ENCODE measurements at regions not wholly inside any gene's neighbourhood (a gene's known extent, or its start where the extent isn't known, plus 50 kb on each side); places are given as distances from the start of the nearest gene placed in this dataset.

- no peak for ATAC-seq
- DNase-seq, result no peak
- intact Hi-C loops (cut with DNase I), result no loop called here
Measured at GRCh38 chr13:107992542-107992941, 222.8 kb downstream of the LIG4 start.

GRCh38 chr13:107977071-107977574 lies 238.2 kb downstream of the LIG4 start:
- Histone ChIP-seq H3K4me1 (no peaks in the 10 kb centered on the region), H3K4me3 (no peak overlapping the region), H3K9me3 (no peaks in the 10 kb centered on the region), H3K27ac (no peak overlapping the region), H3K36me3 (no peaks in the 10 kb centered on the region), H3K27me3 (ENCODE audit: low read depth) (no peaks in the 10 kb centered on the region)
- ATAC-seq, result no peak
- TF ChIP-seq CTCF (IDR thresholded peaks at IDR 0.05), result no peak
- DNase-seq, result no peak
- intact Hi-C loops (cut with DNase I), result no loop called here

More at GRCh38 chr13:107992542-107992941, 222.8 kb downstream of the LIG4 start:
- Histone ChIP-seq H3K9me3 (no peaks in the 10 kb centered on the region), H3K27me3 (ENCODE audit: low read depth) (no peaks in the 10 kb centered on the region), H3K4me1 (no peaks in the 10 kb centered on the region), H3K4me3 (no peak overlapping the region), H3K27ac (no peak overlapping the region), H3K36me3 (no peaks in the 10 kb centered on the region)
- TF ChIP-seq CTCF (IDR thresholded peaks at IDR 0.05), result no peak

- Histone ChIP-seq H3K27ac (no peak overlapping the region), H3K4me1 (no peaks in the 10 kb centered on the region), H3K4me3 (no peak overlapping the region), H3K9me3 (no peaks in the 10 kb centered on the region), H3K27me3 (ENCODE audit: low read depth) (no peaks in the 10 kb centered on the region), H3K36me3 (no peaks in the 10 kb centered on the region)
- no peak for ATAC-seq
- TF ChIP-seq CTCF (IDR thresholded peaks at IDR 0.05), result no peak
- intact Hi-C loops (cut with DNase I), result no loop called here
- DNase-seq, result no peak
Measured at GRCh38 chr13:107976628-107977027, 238.7 kb downstream of the LIG4 start.

GRCh38 chr13:107974409-107974808 lies 240.9 kb downstream of the LIG4 start:
- ATAC-seq (no peak), DNase-seq (no peak)
- no peaks in the 10 kb centered on the region for H3K36me3 ChIP-seq
- no peak for TF ChIP-seq CTCF (IDR thresholded peaks at IDR 0.05)
- H3K4me3 ChIP-seq, result no peak overlapping the region
- intact Hi-C loops (cut with DNase I), result no loop called here
- H3K4me1 ChIP-seq, result no peaks in the 10 kb centered on the region
- H3K27ac ChIP-seq, result no peak overlapping the region
- H3K9me3 ChIP-seq, result no peaks in the 10 kb centered on the region
- no peaks in the 10 kb centered on the region for H3K27me3 ChIP-seq (ENCODE audit: low read depth)

- TF ChIP-seq CTCF (IDR thresholded peaks at IDR 0.05), result no peak
- no peak overlapping the region for H3K27ac ChIP-seq
Measured at GRCh38 chr13:107969546-107969945, 245.8 kb downstream of the LIG4 start.

GRCh38 chr13:107968470-107968869 lies 246.9 kb downstream of the LIG4 start:
- Histone ChIP-seq H3K36me3 (no peaks in the 10 kb centered on the region), H3K27ac (no peak overlapping the region), H3K4me3 (no peak overlapping the region), H3K27me3 (ENCODE audit: low read depth) (no peaks in the 10 kb centered on the region), H3K4me1 (no peaks in the 10 kb centered on the region), H3K9me3 (no peaks in the 10 kb centered on the region)
- DNase-seq (no peak), ATAC-seq (no peak)
- no peak for TF ChIP-seq CTCF (IDR thresholded peaks at IDR 0.05)
- intact Hi-C loops (cut with DNase I), result no loop called here

More at GRCh38 chr13:107969546-107969945, 245.8 kb downstream of the LIG4 start:
- no peaks in the 10 kb centered on the region for H3K36me3 ChIP-seq
- H3K4me3 ChIP-seq, result no peak overlapping the region
- no peak for DNase-seq
- no peak for ATAC-seq
- intact Hi-C loops (cut with DNase I), result no loop called here
- H3K4me1 ChIP-seq, result no peaks in the 10 kb centered on the region
- H3K27me3 ChIP-seq (ENCODE audit: low read depth), result no peaks in the 10 kb centered on the region
- no peaks in the 10 kb centered on the region for H3K9me3 ChIP-seq

Data from lower lobe of right lung (tissue), 2 donors.